GM12878 (cell line): ENCODE measurements at regions not wholly inside any gene's neighbourhood (a gene's known extent, or its start where the extent isn't known, plus 50 kb on each side); places are given as distances from the start of the nearest gene placed in this dataset.

ENCODE experiments used
- KAT2A ChIP-seq: conservative IDR thresholded peaks from 2 replicates; pipeline ENCODE4 v1.6.1; 2011; ENCODE audit warnings: low read depth, low read length; ENCODE audit not compliant: control insufficient read depth
- SP1 ChIP-seq: IDR thresholded peaks from one replicate; pipeline ENCODE4 v1.6.1; 2011; ENCODE audit warnings: low read depth, low read length
- TCF7 ChIP-seq: IDR thresholded peaks from 2 replicates; pipeline ENCODE4 v1.6.1; 2014; ENCODE audit warnings: antibody characterized with exemption, borderline replicate concordance
- ZBTB33 ChIP-seq: fragments of 450-650 bp; IDR thresholded peaks from 2 replicates; pipeline ENCODE4 v1.6.1; 2017; ENCODE audit warnings: mild to moderate bottlenecking

GRCh38 chr12:24366514-24366913 is 417.0 kb upstream of the SOX5 start:
- no peak for TF ChIP-seq SP1
- TF ChIP-seq ZBTB33, result no peak
- no peak for TF ChIP-seq KAT2A
- no peak for TF ChIP-seq TCF7
